LNCaP clone FGC (cell line): ENCODE measurements at regions not wholly inside any gene's neighbourhood (a gene's known extent, or its start where the extent isn't known, plus 50 kb on each side); places are given as distances from the start of the nearest gene placed in this dataset.

ENCODE experiments used
- DNase-seq: peaks from one replicate; pipeline ENCODE4 v3.0.0-alpha.2; 2011; ENCODE audit warnings: low read depth
- H3K4me3 ChIP-seq: 2 replicates; pipeline ENCODE4 v1.5.1; 2011; ENCODE audit warnings: mild to moderate bottlenecking, low read depth, low read length, control low read depth
- TF ChIP-seq, protein P1 (sequence below): IDR thresholded peaks from 2 replicates; pipeline ENCODE4 v1.5.1; 2012; ENCODE audit warnings: mild to moderate bottlenecking; ENCODE audit not compliant: control insufficient read depth, insufficient read depth; ENCODE audit errors: extremely low read depth

DNA sequence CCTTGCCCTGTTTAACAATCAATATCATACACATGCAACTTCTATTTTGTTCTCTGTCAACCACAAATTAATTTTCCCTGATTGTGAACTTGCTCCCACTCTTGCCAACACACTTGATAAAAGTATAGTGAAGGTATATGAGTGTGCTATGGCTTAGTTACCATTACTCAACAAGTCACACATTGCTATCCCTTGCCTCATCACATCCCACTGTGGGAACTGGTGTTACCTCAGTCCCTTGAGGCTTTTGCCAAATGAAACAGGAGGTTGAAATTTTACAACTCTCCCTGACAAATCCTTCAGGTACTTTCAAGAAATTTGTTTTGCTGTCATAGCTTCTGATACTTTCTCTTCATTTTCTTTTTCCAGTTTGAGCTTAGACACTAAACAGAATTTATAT is 472.5 kb upstream of the SEMA3D start:
- TF ChIP-seq, protein P1, sequence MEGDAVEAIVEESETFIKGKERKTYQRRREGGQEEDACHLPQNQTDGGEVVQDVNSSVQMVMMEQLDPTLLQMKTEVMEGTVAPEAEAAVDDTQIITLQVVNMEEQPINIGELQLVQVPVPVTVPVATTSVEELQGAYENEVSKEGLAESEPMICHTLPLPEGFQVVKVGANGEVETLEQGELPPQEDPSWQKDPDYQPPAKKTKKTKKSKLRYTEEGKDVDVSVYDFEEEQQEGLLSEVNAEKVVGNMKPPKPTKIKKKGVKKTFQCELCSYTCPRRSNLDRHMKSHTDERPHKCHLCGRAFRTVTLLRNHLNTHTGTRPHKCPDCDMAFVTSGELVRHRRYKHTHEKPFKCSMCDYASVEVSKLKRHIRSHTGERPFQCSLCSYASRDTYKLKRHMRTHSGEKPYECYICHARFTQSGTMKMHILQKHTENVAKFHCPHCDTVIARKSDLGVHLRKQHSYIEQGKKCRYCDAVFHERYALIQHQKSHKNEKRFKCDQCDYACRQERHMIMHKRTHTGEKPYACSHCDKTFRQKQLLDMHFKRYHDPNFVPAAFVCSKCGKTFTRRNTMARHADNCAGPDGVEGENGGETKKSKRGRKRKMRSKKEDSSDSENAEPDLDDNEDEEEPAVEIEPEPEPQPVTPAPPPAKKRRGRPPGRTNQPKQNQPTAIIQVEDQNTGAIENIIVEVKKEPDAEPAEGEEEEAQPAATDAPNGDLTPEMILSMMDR, result no peak
- H3K4me3 ChIP-seq, result no peak overlapping the region
- no peak for DNase-seq

DNA sequence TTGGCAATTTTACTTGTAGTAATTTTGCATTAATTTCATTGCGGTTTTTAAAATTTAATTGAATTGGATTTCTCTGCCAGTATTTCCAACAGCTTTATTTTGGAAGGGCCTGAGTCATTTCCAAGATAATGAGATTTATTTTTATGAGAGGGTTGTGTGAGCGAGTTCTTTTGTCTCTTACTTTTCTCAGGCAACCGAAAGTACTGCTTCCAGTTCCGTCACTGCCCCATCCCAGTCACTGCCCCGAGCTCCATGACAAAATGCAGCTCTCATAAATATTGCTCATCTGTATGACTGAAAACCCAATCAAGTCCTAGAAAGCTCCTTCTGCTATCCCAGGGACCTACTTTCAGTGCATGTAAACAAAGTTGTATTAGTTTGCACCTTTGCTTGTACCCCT is 468.4 kb upstream of the SEMA3D start:
- DNase-seq, result no peak
- no peak overlapping the region for H3K4me3 ChIP-seq
- TF ChIP-seq, protein P1, result no peak

DNA sequence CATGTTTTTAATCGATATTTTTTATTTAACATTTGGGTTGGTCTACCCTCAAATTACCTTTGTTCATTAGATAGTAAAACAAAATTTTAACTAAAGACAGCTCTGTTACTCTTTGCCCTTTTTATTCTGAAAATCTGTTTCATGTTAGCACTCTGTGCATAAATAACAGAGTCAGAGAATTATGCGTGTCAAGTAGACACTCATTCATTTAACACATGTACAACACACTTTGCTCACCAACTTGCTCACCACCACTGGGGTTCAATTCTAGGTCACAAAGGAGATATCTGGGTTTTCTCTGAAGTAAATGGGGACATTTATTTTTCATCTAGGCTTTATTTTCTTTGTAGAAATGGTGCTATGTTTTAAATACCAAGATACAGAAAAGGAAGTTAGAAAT is 457.4 kb upstream of the SEMA3D start:
- H3K4me3 ChIP-seq, result no peak overlapping the region
- DNase-seq, result no peak
- TF ChIP-seq, protein P1, result no peak

DNA sequence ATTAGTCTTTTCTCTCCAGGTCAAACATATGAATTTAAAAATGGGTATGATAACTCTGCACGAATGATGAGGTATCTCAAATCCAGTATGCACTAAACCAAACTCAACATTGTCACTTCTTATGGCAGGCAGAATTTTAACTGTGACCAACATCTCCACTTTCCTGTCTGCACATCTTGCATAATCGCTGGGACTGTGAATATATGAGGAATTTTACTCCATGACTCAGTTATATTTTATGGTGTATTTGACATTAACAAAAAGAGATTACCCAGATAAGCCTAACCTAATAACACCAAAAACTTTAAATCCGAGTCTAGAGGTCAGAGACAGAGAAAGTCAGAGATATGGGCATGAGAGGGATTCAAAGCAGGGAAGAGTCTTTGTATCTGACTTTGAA is 454.5 kb upstream of the SEMA3D start:
- DNase-seq, result no peak
- TF ChIP-seq, protein P1, result no peak
- H3K4me3 ChIP-seq, result no peak overlapping the region

DNA sequence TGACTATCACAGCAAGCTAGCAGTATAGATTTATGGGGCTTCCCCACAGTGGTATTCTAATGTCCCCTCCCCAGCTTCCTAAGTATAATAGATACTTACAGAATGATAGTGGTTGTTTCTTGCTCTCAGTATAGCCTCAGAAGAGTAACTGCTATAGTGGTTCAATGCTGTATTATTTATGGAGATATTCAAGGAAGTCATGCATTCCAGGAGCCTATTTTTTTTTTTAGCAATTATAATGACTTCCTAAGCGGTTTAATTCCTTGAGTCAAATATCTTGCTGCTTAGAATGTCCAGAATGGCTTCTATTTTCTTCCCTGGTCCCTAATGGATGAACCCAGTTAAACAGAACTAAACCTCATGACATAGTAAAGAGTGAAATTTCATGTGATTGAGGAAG is 451.5 kb upstream of the SEMA3D start:
- H3K4me3 ChIP-seq, result no peak overlapping the region
- TF ChIP-seq, protein P1, result no peak
- DNase-seq, result no peak

DNA sequence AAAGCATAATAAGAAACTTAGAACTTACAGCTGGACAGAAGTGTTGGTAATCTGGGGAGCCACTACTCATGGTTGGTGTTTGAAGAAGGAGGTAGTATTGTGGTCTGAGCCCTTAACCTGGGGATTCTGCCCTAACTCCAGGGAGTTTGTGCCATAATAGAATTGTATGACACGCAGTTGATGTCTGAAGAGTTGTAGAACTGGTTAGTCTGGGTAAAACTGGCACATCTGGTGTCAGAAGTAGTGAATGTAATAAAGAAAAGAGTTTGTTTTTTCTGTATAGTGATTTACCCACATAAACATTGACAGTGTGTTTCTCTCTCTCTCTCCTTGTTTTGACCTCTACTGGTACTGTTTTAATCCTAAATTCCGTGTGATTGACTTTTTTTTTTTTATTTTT is 448.1 kb upstream of the SEMA3D start:
- TF ChIP-seq, protein P1, result no peak
- DNase-seq, result no peak
- H3K4me3 ChIP-seq, result no peak overlapping the region

DNA sequence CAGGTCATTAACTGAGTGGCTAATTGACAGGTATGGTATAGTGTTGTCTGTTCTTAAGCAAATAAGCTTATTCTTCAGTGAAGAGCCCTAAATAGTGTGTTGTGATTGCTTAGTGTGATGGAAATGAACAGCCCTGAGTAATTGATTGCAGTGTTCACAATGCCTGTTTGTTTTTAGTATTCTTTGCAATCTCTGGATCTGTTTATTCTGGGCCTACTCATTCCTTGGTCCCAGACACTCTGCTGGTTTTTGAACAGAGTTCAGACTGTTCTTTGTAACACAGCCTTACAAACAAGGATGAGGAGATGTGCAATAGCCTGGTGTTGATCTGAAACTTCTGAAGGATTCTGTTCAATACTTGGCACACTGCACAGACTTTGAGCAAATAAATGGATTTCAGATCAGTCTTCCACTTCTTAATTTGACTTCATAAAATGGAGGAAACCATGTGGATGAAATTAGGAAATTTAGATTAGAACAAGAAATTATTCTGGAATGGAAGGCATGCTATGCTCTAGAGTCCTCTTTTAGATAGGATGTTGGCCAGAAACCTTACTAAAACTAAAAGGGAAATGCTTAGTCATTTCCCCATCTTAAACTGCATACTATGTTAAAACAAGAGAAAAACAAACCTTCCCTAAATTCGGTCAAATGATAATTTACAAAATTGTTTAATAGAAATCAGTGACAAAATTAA is 444.2 kb upstream of the SEMA3D start:
- H3K4me3 ChIP-seq, result no peak overlapping the region
- TF ChIP-seq, protein P1, result no peak
- DNase-seq, result no peak
